RKO (cell line): ENCODE measurements at regions not wholly inside any gene's neighbourhood (a gene's known extent, or its start where the extent isn't known, plus 50 kb on each side); places are given as distances from the start of the nearest gene placed in this dataset.

ENCODE experiments used
- DNase-seq: peaks from one replicate; pipeline ENCODE4 v3.0.0-alpha.2; 2016; ENCODE audit warnings: low spot score

GRCh38 chr3:127107491-127108375, 85.2 kb upstream of the PRR23E start:
- no peak for DNase-seq

- DNase-seq, result no peak
These were observed 84.1 kb upstream of the PRR23E start for GRCh38 chr3:127108796-127109195.

- DNase-seq, result no peak
These were observed 81.8 kb upstream of the PRR23E start for GRCh38 chr3:127110982-127111693.

- peak; percentile 55 for DNase-seq
These were observed 79.9 kb upstream of the PRR23E start for GRCh38 chr3:127112796-127113570.

GRCh38 chr3:127113571-127113891, 79.4 kb upstream of the PRR23E start:
- DNase-seq, result no peak

- no peak for DNase-seq
These were observed 78.4 kb upstream of the PRR23E start for GRCh38 chr3:127114337-127115070.

- DNase-seq, result no peak
These were observed 77.1 kb upstream of the PRR23E start for GRCh38 chr3:127115691-127116351.

GRCh38 chr3:127118366-127118765, 74.6 kb upstream of the PRR23E start:
- DNase-seq, result no peak

- no peak for DNase-seq
These were observed 73.1 kb upstream of the PRR23E start for GRCh38 chr3:127119693-127120464.

GRCh38 chr3:127120851-127121647, 71.9 kb upstream of the PRR23E start:
- no peak for DNase-seq

- no peak for DNase-seq
These were observed 71.0 kb upstream of the PRR23E start for GRCh38 chr3:127121885-127122284.

- DNase-seq, result no peak
These were observed 69.4 kb upstream of the PRR23E start for GRCh38 chr3:127123533-127123932.

- peak; percentile 4 for DNase-seq
These were observed 68.8 kb upstream of the PRR23E start for GRCh38 chr3:127124120-127124519.

- no peak for DNase-seq
These were observed 61.3 kb upstream of the PRR23E start for GRCh38 chr3:127131424-127132170.

- no peak for DNase-seq
These were observed 60.1 kb upstream of the PRR23E start for GRCh38 chr3:127132876-127133275.

- DNase-seq, result no peak
These were observed 59.0 kb upstream of the PRR23E start for GRCh38 chr3:127133971-127134370.

GRCh38 chr3:127134466-127134865, 58.5 kb upstream of the PRR23E start:
- DNase-seq, result no peak

GRCh38 chr3:127134887-127135240, 58.1 kb upstream of the PRR23E start:
- no peak for DNase-seq
